ENCODE measurements at regions not wholly inside any gene's neighbourhood (a gene's known extent, or its start where the extent isn't known, plus 50 kb on each side); places are given as distances from the start of the nearest gene placed in this dataset.

DNA sequence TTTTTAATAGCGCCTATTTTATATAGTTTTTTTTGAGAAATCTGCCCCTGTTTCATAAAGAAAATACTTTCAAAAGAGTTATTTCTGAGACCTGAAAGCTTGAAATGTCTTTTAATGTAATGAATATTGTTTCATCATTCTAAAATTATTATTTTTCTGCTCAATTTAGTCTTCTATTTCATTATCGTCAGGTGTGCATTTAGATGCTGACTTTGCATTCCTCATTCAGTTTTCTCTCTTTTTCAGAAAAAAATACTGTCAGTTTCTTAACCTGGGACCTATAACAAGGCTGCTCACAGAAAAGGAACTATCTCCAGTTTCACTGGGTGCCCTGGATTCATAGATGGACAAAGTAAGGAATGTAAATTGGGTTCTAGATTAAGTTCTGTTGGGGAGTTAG lies 1631.7 kb downstream of the SUCLG1 start:
- H3K79me2 ChIP-seq (ENCODE audit: low read length), result no peaks in the 10 kb centered on the region
- no peak for DNase-seq
- H3F3A ChIP-seq (ENCODE audit: insufficient read depth, low read length), result no peaks in the 10 kb centered on the region
- H3K36me3 ChIP-seq (replicated peaks; ENCODE audit: insufficient read depth, low read length), result no peaks in the 10 kb centered on the region
- H2AFZ ChIP-seq (ENCODE audit: low read length), result no peak overlapping the region
- no peak overlapping the region for H3K27ac ChIP-seq (ENCODE audit: low read length)
- H3K4me3 ChIP-seq (ENCODE audit: low read length), result no peak overlapping the region
- no peaks in the 10 kb centered on the region for H3K27me3 ChIP-seq (replicated peaks; ENCODE audit: insufficient read depth, low read length)
- H3K4me1 ChIP-seq (ENCODE audit: low read length), result no peaks in the 10 kb centered on the region
- H3K9me2 ChIP-seq (replicated peaks; ENCODE audit: insufficient read depth, low read length), result no peaks in the 10 kb centered on the region
- H3K9me3 ChIP-seq (replicated peaks; ENCODE audit: insufficient read depth, low read length), result no peaks in the 10 kb centered on the region
- no peak overlapping the region for H3K4me2 ChIP-seq (ENCODE audit: low read depth, low read length)
- TF ChIP-seq EZH2 (optimal IDR thresholded peaks at IDR 0.05; ENCODE audit: low read depth, low read length), result no peak
- TF ChIP-seq, protein P1, sequence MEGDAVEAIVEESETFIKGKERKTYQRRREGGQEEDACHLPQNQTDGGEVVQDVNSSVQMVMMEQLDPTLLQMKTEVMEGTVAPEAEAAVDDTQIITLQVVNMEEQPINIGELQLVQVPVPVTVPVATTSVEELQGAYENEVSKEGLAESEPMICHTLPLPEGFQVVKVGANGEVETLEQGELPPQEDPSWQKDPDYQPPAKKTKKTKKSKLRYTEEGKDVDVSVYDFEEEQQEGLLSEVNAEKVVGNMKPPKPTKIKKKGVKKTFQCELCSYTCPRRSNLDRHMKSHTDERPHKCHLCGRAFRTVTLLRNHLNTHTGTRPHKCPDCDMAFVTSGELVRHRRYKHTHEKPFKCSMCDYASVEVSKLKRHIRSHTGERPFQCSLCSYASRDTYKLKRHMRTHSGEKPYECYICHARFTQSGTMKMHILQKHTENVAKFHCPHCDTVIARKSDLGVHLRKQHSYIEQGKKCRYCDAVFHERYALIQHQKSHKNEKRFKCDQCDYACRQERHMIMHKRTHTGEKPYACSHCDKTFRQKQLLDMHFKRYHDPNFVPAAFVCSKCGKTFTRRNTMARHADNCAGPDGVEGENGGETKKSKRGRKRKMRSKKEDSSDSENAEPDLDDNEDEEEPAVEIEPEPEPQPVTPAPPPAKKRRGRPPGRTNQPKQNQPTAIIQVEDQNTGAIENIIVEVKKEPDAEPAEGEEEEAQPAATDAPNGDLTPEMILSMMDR (IDR thresholded peaks at IDR 0.05; ENCODE audit: low read length), result no peak
- TF ChIP-seq EZH2phosphoT487 (IDR thresholded peaks at IDR 0.05; ENCODE audit: low read length), result no peak
- H3K9ac ChIP-seq (ENCODE audit: low read length), result no peak overlapping the region
- no peaks in the 10 kb centered on the region for H4K20me1 ChIP-seq (ENCODE audit: insufficient read depth, low read length)

DNA sequence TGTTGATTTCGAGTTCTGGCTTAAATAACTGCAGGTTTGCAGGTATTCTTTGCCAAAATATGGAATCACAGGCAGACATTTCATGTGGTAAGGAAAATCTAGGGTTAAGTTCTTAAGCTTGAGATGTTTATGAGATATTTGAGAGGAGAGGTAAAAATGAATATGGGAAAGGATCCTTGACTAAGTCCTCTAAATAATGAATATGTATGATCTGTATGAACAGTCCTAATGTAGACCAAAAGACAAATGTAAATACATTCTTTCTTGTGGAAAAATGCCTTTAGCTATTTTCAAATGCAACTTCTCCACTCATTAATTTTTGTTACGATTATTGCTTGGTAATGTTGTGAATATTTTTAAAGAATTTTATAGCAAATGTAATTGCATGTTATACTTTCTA lies 1632.6 kb downstream of the SUCLG1 start:
- TF ChIP-seq, protein P1 (IDR thresholded peaks at IDR 0.05; ENCODE audit: low read length), result no peak
- TF ChIP-seq EZH2 (optimal IDR thresholded peaks at IDR 0.05; ENCODE audit: low read depth, low read length) (no peak), EZH2phosphoT487 (IDR thresholded peaks at IDR 0.05; ENCODE audit: low read length) (no peak)
- Histone ChIP-seq H3F3A (ENCODE audit: insufficient read depth, low read length) (no peaks in the 10 kb centered on the region), H3K4me1 (ENCODE audit: low read length) (no peaks in the 10 kb centered on the region), H2AFZ (ENCODE audit: low read length) (no peak overlapping the region), H3K27ac (ENCODE audit: low read length) (no peak overlapping the region), H3K4me3 (ENCODE audit: low read length) (no peak overlapping the region), H3K36me3 (replicated peaks; ENCODE audit: insufficient read depth, low read length) (no peaks in the 10 kb centered on the region), H4K20me1 (ENCODE audit: insufficient read depth, low read length) (no peaks in the 10 kb centered on the region), H3K9me2 (replicated peaks; ENCODE audit: insufficient read depth, low read length) (no peaks in the 10 kb centered on the region), H3K27me3 (replicated peaks; ENCODE audit: insufficient read depth, low read length) (no peaks in the 10 kb centered on the region), H3K9ac (ENCODE audit: low read length) (no peak overlapping the region), H3K79me2 (ENCODE audit: low read length) (no peaks in the 10 kb centered on the region), H3K9me3 (replicated peaks; ENCODE audit: insufficient read depth, low read length) (no peaks in the 10 kb centered on the region), H3K4me2 (ENCODE audit: low read depth, low read length) (no peak overlapping the region)
- DNase-seq, result no peak

DNA sequence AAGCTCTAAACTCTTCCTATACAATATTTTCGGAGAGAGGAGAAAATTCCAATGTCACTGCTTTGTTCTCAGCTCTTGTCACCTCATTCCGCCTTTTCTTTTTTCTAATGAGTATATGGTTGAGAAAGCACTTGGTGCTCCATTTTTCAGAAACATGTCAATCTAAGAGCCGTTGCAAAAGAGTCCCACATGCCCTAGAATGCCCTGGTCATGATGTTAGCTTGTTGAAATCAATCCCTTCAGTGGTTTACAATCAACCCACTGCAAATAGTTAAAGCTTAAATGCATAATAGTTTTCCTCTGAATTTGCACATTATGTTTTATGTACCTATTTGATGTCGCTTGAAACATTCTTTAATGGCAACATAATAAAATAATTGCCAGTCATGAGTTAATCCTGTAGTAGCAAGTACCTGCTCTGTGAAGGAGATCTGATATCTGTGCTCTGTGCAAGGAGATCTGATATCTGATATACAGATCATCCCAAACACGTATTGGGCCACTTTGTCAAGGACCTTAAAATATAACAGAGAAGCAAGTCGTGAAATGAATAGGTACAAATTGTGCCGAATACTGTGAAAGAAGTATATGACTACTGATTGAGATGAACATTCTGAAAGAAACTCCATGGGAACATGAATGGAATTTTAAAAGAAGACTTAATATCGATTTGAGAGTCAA lies 1633.5 kb downstream of the SUCLG1 start:
- Histone ChIP-seq H3K4me3 (ENCODE audit: low read length) (no peak overlapping the region), H3K27ac (ENCODE audit: low read length) (no peak overlapping the region), H3K36me3 (replicated peaks; ENCODE audit: insufficient read depth, low read length) (no peaks in the 10 kb centered on the region), H3K4me1 (ENCODE audit: low read length) (no peaks in the 10 kb centered on the region), H3K4me2 (ENCODE audit: low read depth, low read length) (no peak overlapping the region), H3K27me3 (replicated peaks; ENCODE audit: insufficient read depth, low read length) (no peaks in the 10 kb centered on the region), H3K9ac (ENCODE audit: low read length) (no peak overlapping the region), H2AFZ (ENCODE audit: low read length) (no peak overlapping the region), H3K9me2 (replicated peaks; ENCODE audit: insufficient read depth, low read length) (no peaks in the 10 kb centered on the region), H3K79me2 (ENCODE audit: low read length) (no peaks in the 10 kb centered on the region), H3K9me3 (replicated peaks; ENCODE audit: insufficient read depth, low read length) (no peaks in the 10 kb centered on the region), H3F3A (ENCODE audit: insufficient read depth, low read length) (no peaks in the 10 kb centered on the region), H4K20me1 (ENCODE audit: insufficient read depth, low read length) (no peaks in the 10 kb centered on the region)
- no peak for DNase-seq
- TF ChIP-seq EZH2phosphoT487 (IDR thresholded peaks at IDR 0.05; ENCODE audit: low read length) (no peak), EZH2 (optimal IDR thresholded peaks at IDR 0.05; ENCODE audit: low read depth, low read length) (no peak)
- TF ChIP-seq, protein P1 (IDR thresholded peaks at IDR 0.05; ENCODE audit: low read length), result no peak
